Pulmonary artery endothelial cell (primary cell): ENCODE measurements at regions not wholly inside any gene's neighbourhood (a gene's known extent, or its start where the extent isn't known, plus 50 kb on each side); places are given as distances from the start of the nearest gene placed in this dataset.

Experiments used
- DNase-seq: peaks from one replicate; pipeline ENCODE4 v3.0.0-alpha.2; 2011; ENCODE audit warnings: low read depth, low spot score

- no peak for DNase-seq
Observed at GRCh38 chr11:19520681-19521080, 192.0 kb upstream of the NAV2 start.

GRCh38 chr11:19519912-19520641, 192.6 kb upstream of the NAV2 start:
- DNase-seq: no peak

- no peak for DNase-seq
Observed at GRCh38 chr11:19519353-19519752, 193.3 kb upstream of the NAV2 start.

GRCh38 chr11:19513253-19513652, 199.4 kb upstream of the NAV2 start:
- no peak for DNase-seq

- no peak for DNase-seq
Observed at GRCh38 chr11:19512618-19513017, 200.0 kb upstream of the NAV2 start.

- DNase-seq: peak; percentile 30
Observed at GRCh38 chr11:19511413-19512183, 201.0 kb upstream of the NAV2 start.

GRCh38 chr11:19511066-19511412, 201.6 kb upstream of the NAV2 start:
- DNase-seq: no peak

- no peak for DNase-seq
Observed at GRCh38 chr11:19510468-19510867, 202.2 kb upstream of the NAV2 start.

GRCh38 chr11:19509215-19509614, 203.4 kb upstream of the NAV2 start:
- DNase-seq: no peak

GRCh38 chr11:19508165-19508564, 204.5 kb upstream of the NAV2 start:
- no peak for DNase-seq

- no peak for DNase-seq
Observed at GRCh38 chr11:19506816-19507486, 205.7 kb upstream of the NAV2 start.

- no peak for DNase-seq
Observed at GRCh38 chr11:19502691-19503253, 209.9 kb upstream of the NAV2 start.

GRCh38 chr11:19501631-19502030, 211.0 kb upstream of the NAV2 start:
- no peak for DNase-seq

GRCh38 chr11:19499999-19500398, 212.6 kb upstream of the NAV2 start:
- DNase-seq: no peak

GRCh38 chr11:19499026-19499669, 213.5 kb upstream of the NAV2 start:
- DNase-seq: no peak

GRCh38 chr11:19493446-19494213, 219.0 kb upstream of the NAV2 start:
- no peak for DNase-seq

- no peak for DNase-seq
Observed at GRCh38 chr11:19482319-19483100, 230.1 kb upstream of the NAV2 start.

- DNase-seq: no peak
Observed at GRCh38 chr11:19480540-19480939, 232.1 kb upstream of the NAV2 start.

GRCh38 chr11:19478891-19479290, 233.7 kb upstream of the NAV2 start:
- DNase-seq: no peak
